ENCODE measurements at regions not wholly inside any gene's neighbourhood (a gene's known extent, or its start where the extent isn't known, plus 50 kb on each side); places are given as distances from the start of the nearest gene placed in this dataset.
A peak's percentile ranks its signal among the peaks of the same experiment; 100 is the strongest.
"Not testable (repeated sequence)": the region's sequence is repeated elsewhere in the genome, so short reads cannot be mapped to it uniquely, and the experiment has no call there.

- no peak for DNase-seq (ENCODE audit: low spot score)
Measured at GRCh38 chr2:185245806-185246205, 492.8 kb upstream of the FSIP2 start.

GRCh38 chr2:185246717-185247116, 491.9 kb upstream of the FSIP2 start:
- no peak for DNase-seq (ENCODE audit: low spot score)

DNA sequence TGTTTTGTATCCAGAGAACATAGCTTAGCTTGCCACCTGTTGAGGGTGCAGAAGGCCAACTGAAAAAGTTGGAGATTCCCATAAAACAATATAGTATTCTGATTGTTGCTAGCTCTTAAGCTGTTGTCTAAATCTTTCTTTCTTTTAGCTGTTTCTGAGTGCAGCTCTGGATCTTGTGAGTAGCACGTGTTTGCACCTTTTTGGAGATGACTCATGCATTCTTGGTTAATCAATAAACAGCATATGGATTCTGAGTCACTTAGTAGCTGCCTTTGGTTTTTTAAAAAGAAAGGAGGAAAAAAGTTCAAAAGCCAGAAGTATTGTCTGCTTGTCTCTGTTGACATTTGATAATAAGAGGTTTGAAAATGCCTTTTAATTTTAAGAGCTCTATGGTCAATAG, 483.0 kb upstream of the FSIP2 start:
- no peak for DNase-seq (ENCODE audit: low spot score)

GRCh38 chr2:185265747-185266146, 472.9 kb upstream of the FSIP2 start:
- DNase-seq (ENCODE audit: low spot score) = no peak

DNA sequence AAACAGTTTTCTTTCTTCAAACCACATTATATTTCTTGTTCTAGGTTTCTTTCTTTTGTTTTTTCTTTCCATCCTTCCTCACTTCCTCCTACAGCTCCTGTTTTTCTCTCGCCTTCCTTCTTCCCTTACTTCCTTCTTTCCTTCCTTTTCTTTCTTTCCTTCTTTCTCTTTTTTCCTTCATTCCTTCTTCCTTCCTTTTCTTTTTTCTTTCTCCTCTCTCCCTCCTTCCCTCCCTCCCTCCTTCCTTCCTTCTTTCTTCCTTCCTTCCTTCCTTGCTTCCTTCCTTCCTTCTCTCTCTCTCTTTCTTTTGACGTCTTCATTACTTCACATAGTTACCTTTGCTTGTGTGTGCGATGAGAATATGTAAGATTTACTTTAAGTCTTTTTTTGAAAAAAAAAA, 470.0 kb upstream of the FSIP2 start:
- no peak for DNase-seq (ENCODE audit: low spot score)

GRCh38 chr2:185274718-185275484, 463.7 kb upstream of the FSIP2 start:
- no peak for DNase-seq (ENCODE audit: low spot score)

DNA sequence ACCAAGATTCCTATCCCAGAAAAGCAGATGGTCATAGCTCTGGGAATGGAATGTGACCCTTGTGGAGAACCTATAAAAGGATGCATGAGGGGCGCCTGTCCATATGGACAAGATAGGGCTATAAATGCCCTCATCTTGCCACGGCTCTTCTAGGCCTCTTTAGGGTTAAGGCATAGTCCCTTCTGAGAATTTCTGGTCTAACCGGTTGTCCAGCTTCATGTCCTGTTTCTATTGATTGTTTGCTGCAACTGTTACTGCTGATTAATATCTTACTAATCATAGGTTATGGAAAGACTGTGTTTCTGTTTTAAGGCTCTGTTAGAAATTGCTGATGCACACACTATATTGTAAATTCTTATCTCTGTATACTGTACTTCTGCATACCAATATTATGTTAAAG, 462.6 kb upstream of the FSIP2 start:
- DNase-seq (ENCODE audit: low spot score) = not testable (repeated sequence)

GRCh38 chr2:185278761-185279160, 459.8 kb upstream of the FSIP2 start:
- DNase-seq (ENCODE audit: low spot score) = no peak

DNA sequence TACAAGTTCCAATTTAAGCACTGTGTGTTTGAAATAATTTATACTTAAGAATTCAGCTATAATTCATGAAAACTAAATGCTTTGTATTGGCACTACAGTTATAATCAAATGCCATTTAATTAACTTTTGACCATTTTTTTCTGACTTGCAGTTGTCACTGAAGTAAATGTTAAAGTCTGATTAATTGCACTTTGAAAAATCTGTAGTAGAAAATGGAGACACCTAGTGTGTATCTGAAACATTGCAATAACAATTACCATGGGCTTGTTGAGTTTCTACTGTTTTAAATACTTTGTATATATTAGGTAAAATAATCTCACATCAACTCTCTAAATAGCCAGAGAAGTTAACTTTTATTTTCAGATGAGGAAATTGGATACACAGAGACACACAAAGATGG, 458.6 kb upstream of the FSIP2 start:
- DNase-seq (ENCODE audit: low spot score) = no peak

DNA sequence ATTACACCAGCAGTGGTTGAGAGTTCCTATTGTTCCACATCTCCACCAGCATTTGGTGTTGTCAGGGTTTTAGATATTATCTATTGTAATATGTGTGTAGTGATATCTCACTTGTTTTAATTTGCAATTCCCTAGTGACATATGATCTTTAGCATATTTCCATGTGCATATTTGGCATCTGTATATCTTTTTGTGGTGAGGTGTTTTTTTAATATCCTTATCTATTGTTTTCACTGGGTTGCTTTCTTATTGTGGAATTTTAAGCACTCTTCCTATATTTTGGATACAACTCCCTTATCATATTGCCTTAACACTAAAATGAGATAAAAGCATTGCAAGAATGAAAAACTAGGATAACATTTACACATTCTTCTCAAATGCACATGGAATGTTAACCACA, 453.9 kb upstream of the FSIP2 start:
- DNase-seq (ENCODE audit: low spot score) = no peak

- DNase-seq (ENCODE audit: low spot score) = peak; percentile 6
Measured at GRCh38 chr2:185290012-185290411, 448.6 kb upstream of the FSIP2 start.

GRCh38 chr2:185291035-185291647, 447.5 kb upstream of the FSIP2 start:
- peak; percentile 64 for DNase-seq (ENCODE audit: low spot score)

DNA sequence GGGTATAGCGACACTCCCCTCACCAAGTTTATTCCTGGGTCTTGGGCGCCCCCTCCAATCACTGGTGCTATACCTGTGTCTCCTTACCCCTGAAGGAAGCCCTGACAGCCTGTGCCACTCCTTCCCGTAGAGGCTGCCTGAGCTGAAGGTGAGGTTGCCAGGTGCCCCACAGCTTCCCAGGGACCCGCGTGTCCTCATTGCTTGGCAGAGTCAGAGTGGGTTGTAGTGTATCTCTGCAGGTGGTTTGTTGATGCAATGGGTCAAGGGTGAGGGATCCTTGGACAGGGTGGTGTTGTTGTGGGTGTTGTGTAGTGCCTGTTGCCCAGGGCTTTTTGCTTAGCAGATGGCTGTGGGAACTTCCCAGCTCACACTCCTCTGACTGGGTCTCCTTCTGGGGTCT, 438.7 kb upstream of the FSIP2 start:
- no peak for DNase-seq (ENCODE audit: low spot score)

GRCh38 chr2:185306119-185306518, 432.5 kb upstream of the FSIP2 start:
- no peak for DNase-seq (ENCODE audit: low spot score)

- no peak for DNase-seq (ENCODE audit: low spot score)
Measured at GRCh38 chr2:185316383-185316782, 422.2 kb upstream of the FSIP2 start.

- no peak for DNase-seq (ENCODE audit: low spot score)
Measured at GRCh38 chr2:185318271-185318724, 420.3 kb upstream of the FSIP2 start.

DNA sequence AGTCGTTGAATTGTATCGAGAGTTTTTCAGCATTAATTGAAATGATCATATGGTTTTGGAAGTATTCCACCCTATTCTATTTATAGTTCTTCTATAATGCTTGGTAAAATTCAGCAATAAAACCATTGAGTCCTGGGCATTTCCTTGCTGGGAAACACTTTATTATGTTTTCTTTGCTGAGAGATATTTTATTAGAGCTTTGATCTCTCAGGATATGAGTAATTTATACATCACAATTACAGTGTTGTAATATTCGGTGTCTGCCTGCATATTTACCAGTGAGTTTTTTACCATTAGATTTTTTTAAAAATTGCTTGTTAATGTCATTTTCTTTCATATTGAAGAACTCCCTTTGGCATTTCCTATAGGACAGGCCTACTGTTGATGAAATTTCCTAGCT, 402.7 kb upstream of the FSIP2 start:
- DNase-seq (ENCODE audit: low spot score) = no peak

GRCh38 chr2:185337033-185337432, 401.6 kb upstream of the FSIP2 start:
- DNase-seq (ENCODE audit: low spot score) = no peak

DNA sequence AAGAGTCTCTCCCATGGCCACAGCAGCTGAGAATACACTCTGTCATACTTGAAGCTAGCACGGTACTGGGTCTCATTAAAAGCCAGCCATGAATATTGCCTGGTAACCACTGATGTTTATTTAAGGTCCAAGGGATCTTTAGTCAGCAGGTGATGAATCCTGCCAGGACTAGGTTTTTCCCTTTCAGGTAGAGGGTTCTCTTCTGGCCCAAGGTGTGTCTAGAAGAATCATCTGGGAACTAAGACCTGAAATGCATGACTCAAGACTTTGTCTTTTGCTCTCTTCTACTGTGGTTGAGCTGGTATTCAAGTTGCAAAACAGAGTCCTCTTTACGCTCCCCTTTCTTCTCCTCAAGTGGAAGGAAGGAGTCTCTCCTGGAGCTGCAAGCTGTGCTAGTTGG, 400.5 kb upstream of the FSIP2 start:
- DNase-seq (ENCODE audit: low spot score) = no peak

GRCh38 chr2:185347445-185347844, 391.2 kb upstream of the FSIP2 start:
- no peak for DNase-seq (ENCODE audit: low spot score)

DNA sequence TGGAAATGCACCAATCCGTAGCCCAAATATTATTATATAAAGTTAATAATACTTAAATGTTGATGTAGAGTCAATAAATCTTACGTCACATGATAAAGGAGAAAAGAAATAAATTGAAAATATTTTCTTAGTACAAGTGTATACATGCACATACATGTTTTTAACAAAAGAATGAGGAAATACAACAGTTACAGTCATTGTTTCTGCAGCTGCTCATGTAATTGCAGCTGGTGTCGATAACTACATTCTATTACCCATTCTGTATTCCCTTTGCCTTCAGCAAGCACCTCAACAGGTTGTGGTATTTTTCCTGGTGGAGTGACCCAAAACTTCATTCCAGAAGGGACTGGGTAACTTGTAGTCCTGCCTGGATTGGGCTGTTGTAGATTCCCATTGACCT, 377.8 kb upstream of the FSIP2 start:
- DNase-seq (ENCODE audit: low spot score) = no peak

- no peak for DNase-seq (ENCODE audit: low spot score)
Measured at GRCh38 chr2:185372188-185372587, 366.4 kb upstream of the FSIP2 start.

DNA sequence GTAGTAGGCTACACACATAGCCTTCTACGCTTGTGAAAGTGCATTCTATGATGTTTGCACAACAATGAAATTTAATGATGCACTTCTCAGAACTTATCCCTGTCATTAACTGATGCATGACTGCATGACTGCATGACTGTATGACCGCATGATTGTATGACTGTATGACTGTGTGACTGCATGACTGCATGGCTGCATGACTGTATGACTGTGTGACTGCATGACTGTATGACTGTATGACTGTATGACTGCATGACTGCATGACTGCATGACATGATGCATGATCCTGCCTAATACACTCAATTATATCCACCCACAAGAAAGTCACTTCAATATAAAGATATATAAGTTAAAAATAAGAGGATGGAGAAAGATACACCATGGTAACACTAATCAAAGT, 365.4 kb upstream of the FSIP2 start:
- no peak for DNase-seq (ENCODE audit: low spot score)
